GM19468 (cell line): ENCODE measurements at regions not wholly inside any gene's neighbourhood (a gene's known extent, or its start where the extent isn't known, plus 50 kb on each side); places are given as distances from the start of the nearest gene placed in this dataset.
"Not testable (repeated sequence)": the region's sequence is repeated elsewhere in the genome, so short reads cannot be mapped to it uniquely, and the experiment has no call there.

Experiments
- ATAC-seq: cut with Tn5 transposase; IDR thresholded peaks from one replicate; pipeline ENCODE4 v1.9.1; 2021; ENCODE audit warnings: mild to moderate bottlenecking, moderate library complexity, moderate number of reproducible peaks; ENCODE audit not compliant: unreplicated experiment; ENCODE audit errors: extremely low read depth

DNA sequence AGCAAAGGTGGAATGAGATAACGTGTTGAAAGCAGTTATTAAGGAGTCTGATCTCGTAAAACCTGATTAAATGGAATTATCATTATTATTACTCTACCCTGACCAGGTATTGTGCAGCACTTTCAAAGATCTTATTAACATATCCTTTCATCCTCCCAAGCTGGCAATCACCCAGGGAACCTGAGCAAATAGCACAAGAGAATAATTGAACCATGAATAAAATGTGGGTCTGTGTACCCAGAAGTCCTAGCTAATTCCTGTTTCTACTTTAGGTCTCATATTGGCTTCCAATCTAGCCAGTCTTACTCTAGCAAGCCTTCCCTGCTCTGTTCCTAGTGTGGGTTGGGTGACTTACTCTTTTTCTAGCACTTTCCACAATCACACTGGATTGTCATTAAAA lies 162.2 kb upstream of the STK32A start:
- ATAC-seq, result no peak

- ATAC-seq, result no peak
These were observed 161.7 kb upstream of the STK32A start for GRCh38 chr5:147073098-147073497.

- ATAC-seq, result no peak
These were observed 159.6 kb upstream of the STK32A start for GRCh38 chr5:147075187-147075586.

GRCh38 chr5:147080391-147080790 lies 154.4 kb upstream of the STK32A start:
- no peak for ATAC-seq

DNA sequence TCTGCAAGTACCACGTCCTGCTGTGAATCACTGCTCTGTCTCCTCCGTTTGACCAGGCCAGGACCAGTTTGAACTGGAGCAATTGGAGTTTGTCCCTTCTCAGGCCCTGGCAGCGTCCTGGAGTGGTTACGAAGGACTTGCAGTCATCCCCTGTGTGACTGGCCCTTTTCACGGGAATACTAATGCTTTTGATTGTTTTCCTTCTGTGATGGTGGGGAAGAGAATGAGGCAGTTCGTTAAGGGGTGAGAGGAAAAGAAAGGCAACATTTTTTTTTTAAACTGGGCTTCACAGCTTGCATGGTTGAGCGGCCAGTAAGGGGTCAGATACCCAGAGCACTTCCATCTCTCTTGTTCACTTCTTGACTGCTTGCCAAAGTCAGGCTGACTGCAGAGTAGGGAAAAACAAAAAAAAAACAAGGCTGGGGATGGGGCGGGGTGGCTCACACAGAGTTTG lies 153.5 kb upstream of the STK32A start:
- ATAC-seq, result no peak

DNA sequence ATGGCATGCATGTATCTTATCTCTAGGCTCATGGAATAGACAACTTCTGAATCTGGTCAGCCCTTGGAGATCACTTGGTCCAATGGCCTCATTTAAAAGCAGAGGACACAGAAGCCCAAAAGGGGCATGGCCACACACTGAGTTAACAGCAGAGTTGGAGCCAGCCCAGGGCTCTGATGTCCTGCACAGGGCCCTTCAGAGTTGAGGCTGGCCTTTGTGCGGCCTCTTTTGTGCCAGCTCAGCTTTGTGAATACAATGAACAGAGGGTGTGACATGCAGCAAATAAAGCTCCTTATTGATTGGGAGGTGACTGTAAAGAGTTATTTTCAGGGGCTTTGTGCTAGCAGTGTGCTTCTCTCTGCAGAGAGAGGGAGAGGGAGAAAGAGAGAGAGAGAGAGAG lies 150.1 kb upstream of the STK32A start:
- no peak for ATAC-seq

DNA sequence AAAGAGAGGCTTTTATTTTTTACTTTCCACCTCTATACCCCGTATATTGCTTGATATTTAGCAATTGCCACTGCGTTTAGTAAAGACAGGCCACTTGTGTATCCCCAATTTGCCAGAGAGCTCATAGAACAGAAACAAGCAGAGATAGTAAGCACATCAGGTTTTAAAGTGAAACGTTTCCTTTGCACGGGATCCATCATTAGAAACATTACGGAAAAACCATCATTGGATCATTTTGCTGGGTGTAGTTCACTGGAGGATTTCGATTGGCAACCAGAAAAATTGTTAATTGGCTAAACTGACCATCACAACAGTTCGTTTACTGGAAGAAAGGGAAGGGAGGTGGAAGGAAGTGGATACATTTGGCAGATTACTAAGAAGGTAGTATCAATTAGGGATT lies 149.4 kb upstream of the STK32A start:
- ATAC-seq, result no peak

GRCh38 chr5:147092044-147092443 lies 142.8 kb upstream of the STK32A start:
- no peak for ATAC-seq

DNA sequence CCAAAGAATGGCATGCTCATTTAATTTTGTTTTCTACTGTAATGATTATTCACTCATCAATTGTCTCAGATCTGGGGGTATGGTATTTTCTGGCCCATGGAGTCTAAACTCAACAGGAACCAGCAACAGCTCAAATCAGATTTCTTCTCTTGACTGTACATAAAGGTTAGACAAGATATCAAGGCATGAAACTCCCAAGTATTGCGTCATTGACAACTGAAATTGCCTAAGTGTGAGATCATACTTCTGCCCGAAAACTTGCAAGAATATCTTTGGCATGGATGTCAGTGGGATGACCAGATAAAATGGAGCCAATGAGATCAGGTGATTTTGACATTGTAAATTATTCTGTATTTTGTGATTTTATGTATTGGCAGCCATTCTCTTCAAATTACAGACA lies 141.7 kb upstream of the STK32A start:
- ATAC-seq, result no peak

DNA sequence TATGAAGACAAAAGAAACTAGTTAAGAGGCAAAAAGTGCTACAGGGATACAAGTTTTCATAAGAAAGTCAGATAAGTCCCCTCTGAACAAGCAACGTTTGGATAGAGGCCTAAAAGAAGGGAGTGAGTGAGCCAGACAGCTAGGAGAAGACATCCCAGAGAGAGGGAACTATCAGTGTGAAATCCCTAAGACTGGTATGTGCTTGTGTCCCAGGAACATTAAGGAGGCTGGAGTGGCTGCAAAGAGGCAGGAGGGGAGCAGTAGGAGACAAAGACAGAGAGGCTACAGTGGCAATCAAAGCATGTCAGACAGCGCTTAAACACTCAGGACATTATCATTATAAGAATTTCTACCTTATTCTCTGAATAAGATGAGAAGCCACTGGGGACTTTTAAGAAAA lies 139.1 kb upstream of the STK32A start:
- no peak for ATAC-seq

DNA sequence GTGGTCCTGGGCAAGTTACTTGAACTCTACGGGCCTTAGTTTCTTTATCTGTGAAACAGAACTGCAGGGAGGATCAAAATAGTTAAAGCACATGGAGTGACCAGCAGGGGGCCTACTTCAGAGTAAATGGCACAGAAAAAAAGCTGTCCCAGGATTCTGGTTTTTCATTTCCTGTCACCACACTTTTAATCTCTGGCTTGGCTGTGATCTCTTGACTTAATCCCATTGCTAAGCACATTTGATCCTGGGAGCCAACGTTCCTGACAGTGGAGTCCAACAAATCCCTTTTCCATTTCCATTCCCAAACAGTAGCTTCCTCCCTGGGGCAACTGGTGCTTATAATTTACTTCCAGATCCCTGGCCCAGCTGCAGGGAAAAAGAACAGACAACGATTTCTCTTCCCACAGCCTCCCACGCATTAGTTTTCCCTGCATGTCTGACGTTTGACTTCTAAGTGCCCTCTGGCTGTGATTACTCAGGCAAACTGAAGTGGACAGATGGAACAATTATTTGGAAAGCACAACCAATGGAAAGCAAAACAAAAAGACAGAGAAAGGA lies 136.5 kb upstream of the STK32A start:
- no peak for ATAC-seq

GRCh38 chr5:147101659-147102369 lies 133.0 kb upstream of the STK32A start:
- ATAC-seq, result no peak

DNA sequence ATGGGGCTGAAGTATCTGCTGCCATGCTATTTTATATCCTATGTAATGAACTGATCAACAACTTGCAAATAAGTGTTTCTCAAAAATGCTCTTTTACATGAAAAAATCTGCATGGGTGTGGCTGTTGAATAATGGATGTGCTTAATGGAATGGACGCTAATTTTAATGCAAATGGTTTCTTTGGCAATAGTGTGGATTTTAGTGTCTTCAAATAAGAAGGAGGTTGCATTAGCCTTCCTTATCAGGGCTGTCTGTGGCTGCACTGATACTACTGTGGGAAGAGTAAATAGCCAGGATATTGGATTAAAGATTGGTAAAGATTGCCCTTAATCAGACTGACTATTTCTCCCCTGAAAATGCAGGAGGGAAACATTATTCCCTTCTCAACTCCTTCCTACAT lies 121.9 kb upstream of the STK32A start:
- no peak for ATAC-seq

GRCh38 chr5:147113967-147114366 lies 120.9 kb upstream of the STK32A start:
- no peak for ATAC-seq

GRCh38 chr5:147139759-147140158 lies 95.1 kb upstream of the STK32A start:
- not testable (repeated sequence) for ATAC-seq

- ATAC-seq, result no peak
These were observed 94.3 kb upstream of the STK32A start for GRCh38 chr5:147140558-147140957.

DNA sequence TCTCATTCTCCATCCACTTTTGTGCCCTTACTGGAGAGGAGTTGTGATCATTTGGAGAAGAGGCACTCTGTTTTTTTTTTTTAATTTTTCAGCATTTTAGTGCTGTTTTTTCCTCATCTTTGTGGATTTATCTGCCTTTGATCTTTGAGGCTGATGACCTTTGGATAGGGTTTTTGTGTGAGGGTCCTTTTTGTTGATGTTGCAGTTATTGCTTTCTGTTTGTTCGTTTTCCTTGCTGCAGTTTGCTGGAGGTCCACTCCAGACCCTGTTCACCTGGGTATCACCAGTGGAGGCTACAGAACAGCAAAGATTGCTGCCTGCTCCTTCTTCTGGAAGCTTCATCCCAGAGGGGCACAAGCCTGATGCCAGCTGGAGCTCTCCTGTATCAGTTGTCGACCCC lies 93.2 kb upstream of the STK32A start:
- not testable (repeated sequence) for ATAC-seq

DNA sequence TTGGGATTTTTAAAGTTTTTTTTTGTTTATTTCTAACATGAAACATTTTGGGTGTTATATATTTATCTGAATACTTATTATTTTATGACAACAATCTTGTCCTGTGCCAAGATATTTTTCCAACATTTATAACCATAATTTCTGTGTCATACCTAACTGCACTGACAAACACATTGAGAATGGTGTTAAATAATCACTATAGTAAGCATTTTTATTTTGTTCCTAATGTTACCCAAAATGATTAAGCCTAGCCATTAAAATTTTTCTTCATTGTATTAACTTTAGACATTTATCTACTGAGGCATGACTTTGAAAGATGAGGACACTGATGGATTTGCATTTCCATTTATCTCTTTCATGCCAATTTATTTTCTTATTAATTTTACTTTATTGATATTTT lies 91.6 kb upstream of the STK32A start:
- ATAC-seq, result no peak

DNA sequence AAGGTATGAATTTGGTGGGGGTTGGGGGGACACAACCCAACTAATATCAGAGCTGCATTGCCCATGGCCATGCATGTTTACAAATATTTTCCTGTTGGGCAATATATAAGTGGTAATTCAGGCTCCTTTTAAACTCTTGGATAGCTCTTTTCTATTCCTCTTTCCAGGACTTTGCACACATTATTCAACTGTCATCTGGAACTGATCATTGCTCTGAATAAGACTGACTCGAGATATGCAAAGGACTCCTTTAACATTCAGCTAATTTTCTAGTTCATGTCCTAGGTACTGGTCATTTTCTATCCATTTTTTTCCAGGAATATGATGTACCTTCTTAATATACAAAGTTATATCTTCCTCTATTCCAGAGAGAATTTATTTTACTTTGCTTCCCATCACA lies 89.5 kb upstream of the STK32A start:
- no peak for ATAC-seq

GRCh38 chr5:147148715-147149114 lies 86.1 kb upstream of the STK32A start:
- ATAC-seq, result no peak

DNA sequence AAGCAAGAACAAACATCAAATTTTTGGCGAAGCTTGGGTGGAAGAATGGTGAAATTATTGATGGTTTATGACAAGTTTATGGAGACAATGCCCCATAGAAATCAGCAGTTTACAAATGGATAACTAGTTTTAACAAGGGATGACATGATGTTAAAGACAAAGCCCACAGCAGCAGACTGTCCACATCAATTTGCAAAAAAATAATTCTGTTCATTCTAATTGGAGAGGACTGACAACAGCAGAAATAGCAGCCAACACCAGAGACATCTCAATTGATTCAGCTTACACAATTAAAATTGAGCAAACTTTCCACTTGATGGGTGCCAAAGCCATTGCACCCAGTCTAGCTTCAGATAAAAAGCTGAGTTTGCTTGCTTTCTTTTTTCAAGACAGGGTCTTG lies 82.7 kb upstream of the STK32A start:
- no peak for ATAC-seq

DNA sequence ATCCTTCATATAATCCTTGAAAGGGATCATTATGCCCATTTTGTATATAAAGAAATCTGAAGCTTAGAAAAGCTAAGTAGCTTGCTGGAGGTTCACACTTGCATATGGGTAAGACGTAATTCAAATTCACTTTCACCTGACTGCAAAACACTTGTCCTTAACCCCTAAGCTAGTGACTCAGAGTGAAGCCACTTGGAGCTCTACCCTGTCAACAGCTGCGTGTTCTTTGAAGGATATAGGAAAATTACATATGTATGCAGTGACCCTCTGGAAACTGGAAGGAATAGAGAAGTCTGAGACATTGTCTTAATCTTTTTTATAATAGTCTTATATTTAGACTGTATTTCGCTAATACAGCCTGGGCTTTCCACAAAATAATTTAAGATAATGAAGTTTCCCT lies 80.0 kb upstream of the STK32A start:
- ATAC-seq, result no peak
